Peyer's patch (tissue), 4 donors: ENCODE measurements at regions not wholly inside any gene's neighbourhood (a gene's known extent, or its start where the extent isn't known, plus 50 kb on each side); places are given as distances from the start of the nearest gene placed in this dataset.

ENCODE experiments used
- POLR2A ChIP-seq, 2 donors: fragments of 450-650 bp; IDR thresholded peaks; one replicate each; pipeline ENCODE4 v1.5.1; 2017; ENCODE audit warnings: antibody characterized with exemption in 2 of 2, mild to moderate bottlenecking in 2 of 2, moderate library complexity in 2 of 2
- TF ChIP-seq, protein P1 (sequence below), 6 experiments: fragments of 450-650 bp in 4 of 6; fragments of 200-600 bp in 2 of 6; sonication (generic) in 1 of 6; IDR thresholded peaks; one replicate each; pipeline ENCODE4 v1.5.1; 2017 to 2019; ENCODE audit warnings: antibody characterized with exemption in 6 of 6, mild to moderate bottlenecking in 3 of 6, moderate library complexity in 1 of 6

- TF ChIP-seq, protein P1, sequence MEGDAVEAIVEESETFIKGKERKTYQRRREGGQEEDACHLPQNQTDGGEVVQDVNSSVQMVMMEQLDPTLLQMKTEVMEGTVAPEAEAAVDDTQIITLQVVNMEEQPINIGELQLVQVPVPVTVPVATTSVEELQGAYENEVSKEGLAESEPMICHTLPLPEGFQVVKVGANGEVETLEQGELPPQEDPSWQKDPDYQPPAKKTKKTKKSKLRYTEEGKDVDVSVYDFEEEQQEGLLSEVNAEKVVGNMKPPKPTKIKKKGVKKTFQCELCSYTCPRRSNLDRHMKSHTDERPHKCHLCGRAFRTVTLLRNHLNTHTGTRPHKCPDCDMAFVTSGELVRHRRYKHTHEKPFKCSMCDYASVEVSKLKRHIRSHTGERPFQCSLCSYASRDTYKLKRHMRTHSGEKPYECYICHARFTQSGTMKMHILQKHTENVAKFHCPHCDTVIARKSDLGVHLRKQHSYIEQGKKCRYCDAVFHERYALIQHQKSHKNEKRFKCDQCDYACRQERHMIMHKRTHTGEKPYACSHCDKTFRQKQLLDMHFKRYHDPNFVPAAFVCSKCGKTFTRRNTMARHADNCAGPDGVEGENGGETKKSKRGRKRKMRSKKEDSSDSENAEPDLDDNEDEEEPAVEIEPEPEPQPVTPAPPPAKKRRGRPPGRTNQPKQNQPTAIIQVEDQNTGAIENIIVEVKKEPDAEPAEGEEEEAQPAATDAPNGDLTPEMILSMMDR (IDR thresholded peaks at IDR 0.05) = no peak
- TF ChIP-seq POLR2A (IDR thresholded peaks at IDR 0.05) = no peak
Measured at GRCh38 chr21:38995731-38996130, 187.5 kb downstream of the PSMG1 start.
